Fibroblast of villous mesenchyme (primary cell): ENCODE measurements at regions not wholly inside any gene's neighbourhood (a gene's known extent, or its start where the extent isn't known, plus 50 kb on each side); places are given as distances from the start of the nearest gene placed in this dataset.
"Not testable (repeated sequence)": the region's sequence is repeated elsewhere in the genome, so short reads cannot be mapped to it uniquely, and the experiment has no call there.

ENCODE experiments used
- DNase-seq: peaks from one replicate; pipeline ENCODE4 v3.0.0-alpha.2; 2010; ENCODE audit warnings: low read depth
- H3K4me3 ChIP-seq: 2 replicates; pipeline ENCODE4 v1.5.1; 2011; ENCODE audit warnings: low read depth, mild to moderate bottlenecking, low read length
- TF ChIP-seq, protein P1 (sequence below): IDR thresholded peaks from 2 replicates; pipeline ENCODE4 v1.5.1; 2012; ENCODE audit warnings: low read depth, mild to moderate bottlenecking, low read length; ENCODE audit not compliant: insufficient read depth

DNA sequence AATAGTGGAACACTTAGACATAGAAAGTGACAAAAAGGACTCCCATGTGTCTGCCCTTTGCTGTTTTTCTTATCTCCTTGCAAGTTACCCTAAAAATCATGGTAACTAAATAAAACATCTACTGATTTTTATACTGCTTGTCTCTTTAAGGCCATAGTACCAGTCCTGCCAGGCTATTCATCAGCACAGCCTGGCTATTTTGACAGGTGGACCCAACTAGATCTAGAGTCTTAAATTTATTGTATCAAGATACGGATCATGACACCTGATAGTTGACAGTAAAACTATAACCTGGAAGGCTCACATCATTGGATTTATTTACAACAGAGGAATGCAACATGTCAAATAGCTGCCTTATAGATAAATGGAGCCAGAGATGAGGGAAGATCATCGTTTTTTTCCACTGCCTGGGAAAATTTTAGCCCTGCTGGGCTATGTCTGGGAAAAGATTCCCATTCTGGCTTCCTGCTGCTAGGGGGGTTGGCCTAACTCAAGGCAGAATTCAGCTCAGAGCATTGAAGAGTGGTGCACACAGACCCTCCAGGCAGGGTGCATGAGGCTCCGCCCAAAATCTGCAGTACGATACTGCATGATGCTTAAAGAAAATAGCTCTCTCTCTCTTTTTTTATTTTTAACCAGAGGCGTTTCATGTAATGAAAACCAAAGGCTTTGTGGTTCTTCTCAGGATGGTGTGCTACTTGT, 292.0 kb upstream of the FZD8 start:
- no peak overlapping the region for H3K4me3 ChIP-seq
- DNase-seq: no peak
- TF ChIP-seq, protein P1, sequence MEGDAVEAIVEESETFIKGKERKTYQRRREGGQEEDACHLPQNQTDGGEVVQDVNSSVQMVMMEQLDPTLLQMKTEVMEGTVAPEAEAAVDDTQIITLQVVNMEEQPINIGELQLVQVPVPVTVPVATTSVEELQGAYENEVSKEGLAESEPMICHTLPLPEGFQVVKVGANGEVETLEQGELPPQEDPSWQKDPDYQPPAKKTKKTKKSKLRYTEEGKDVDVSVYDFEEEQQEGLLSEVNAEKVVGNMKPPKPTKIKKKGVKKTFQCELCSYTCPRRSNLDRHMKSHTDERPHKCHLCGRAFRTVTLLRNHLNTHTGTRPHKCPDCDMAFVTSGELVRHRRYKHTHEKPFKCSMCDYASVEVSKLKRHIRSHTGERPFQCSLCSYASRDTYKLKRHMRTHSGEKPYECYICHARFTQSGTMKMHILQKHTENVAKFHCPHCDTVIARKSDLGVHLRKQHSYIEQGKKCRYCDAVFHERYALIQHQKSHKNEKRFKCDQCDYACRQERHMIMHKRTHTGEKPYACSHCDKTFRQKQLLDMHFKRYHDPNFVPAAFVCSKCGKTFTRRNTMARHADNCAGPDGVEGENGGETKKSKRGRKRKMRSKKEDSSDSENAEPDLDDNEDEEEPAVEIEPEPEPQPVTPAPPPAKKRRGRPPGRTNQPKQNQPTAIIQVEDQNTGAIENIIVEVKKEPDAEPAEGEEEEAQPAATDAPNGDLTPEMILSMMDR: no peak

DNA sequence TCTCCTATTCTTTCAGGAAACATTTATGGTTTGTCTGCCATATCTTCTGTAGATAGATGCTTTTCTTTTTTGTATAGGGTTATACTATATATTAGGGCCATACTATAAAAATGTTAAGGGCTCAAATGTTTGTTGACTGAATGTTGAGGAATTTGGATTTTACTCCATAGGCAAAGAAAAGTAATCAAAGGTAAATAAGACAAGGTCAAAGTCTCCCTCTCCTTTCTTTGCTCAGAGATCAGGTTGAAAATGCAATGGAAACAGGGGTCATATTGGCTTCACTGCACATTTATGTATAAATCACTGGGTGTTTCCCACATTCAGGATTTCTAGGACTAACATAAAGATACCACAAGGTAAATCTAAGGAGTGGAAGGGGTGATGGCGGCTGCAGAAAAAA, 291.4 kb upstream of the FZD8 start:
- no peak for DNase-seq
- TF ChIP-seq, protein P1: no peak
- H3K4me3 ChIP-seq: no peak overlapping the region

DNA sequence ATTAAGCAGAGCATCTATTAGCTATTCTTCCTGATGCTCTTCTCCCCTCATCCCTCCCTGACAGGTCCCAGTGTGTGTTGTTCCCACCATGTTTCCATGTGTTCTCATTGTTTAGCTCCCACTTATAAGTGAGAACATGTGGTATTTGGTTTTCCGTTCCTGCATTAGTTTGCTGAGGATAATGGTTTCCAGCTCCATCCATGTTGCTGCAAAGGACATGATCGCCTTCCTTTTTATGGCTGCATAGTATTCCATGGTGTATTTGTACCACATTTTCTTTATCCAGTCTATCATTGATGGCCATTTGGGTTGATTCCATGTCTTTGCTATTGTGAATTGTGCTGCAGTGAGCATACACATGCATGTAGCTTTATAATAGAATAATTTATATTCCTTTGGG, 287.9 kb upstream of the FZD8 start:
- not testable (repeated sequence) for DNase-seq, H3K4me3 ChIP-seq

DNA sequence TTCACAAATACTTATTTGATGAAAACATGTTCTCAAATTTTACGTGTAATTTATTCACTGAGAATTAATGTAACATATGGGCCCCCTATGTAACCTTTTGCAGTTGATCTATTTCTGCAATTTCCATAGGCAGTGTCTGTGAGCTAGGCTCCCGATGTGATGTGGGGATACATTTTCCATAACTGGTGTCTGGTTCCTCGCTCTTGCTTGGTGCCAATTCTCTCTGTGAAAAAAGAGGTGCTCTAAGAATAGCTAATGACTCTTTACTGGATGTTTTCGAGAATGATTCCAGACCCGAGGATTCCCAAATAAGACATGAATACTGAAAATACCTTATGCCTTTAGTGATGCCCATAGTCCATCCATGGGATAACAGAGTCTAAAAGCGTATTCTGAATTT, 286.7 kb upstream of the FZD8 start:
- no peak for DNase-seq
- TF ChIP-seq, protein P1: no peak

DNA sequence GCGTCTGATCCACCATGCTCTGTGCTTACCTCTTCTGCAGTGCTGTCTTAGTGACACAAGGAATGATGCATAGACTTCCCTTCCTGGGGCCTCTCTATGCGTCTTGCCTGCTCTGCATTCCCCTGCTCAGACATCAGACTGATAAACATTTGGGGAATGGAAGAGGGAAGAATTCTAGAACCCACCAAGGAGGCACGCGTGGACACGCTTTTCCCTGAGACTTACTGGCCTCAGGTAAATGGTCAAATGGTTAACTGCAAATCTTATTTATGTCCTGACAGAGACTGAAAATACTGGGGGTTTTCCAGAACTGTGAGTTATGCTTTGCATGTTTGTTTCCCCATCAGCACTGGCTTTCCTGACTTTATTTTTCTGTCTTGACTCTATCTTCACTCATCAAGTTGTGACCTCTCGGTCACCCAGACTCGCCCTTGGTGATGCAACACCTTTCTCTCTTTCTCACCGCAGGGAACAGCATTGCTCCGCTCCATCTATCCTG, 285.9 kb upstream of the FZD8 start:
- TF ChIP-seq, protein P1: no peak
- DNase-seq: no peak
- H3K4me3 ChIP-seq: no peak overlapping the region

More for the DNA sequence above, 286.7 kb upstream of the FZD8 start:
- no peak overlapping the region for H3K4me3 ChIP-seq

DNA sequence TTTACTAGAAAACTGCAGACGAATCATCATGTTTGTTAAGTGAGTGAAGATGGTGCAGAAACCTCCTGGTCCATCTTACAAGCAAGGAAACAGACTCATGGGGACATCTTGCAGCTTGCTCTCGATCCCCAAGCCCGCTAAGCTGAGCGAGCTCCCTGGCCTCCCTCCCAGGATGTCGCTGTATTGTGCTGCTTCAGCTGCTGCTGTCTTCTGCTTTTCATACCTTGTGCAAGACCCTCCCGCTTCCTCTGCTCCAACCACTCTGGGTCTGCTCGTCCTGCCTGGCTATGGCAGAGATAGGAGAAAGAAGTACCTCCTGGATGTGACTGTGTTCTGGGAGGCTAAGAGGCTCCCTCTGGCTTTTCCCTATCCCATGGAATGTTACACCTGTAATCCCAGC, 285.2 kb upstream of the FZD8 start:
- TF ChIP-seq, protein P1: no peak
- no peak overlapping the region for H3K4me3 ChIP-seq
- DNase-seq: no peak

DNA sequence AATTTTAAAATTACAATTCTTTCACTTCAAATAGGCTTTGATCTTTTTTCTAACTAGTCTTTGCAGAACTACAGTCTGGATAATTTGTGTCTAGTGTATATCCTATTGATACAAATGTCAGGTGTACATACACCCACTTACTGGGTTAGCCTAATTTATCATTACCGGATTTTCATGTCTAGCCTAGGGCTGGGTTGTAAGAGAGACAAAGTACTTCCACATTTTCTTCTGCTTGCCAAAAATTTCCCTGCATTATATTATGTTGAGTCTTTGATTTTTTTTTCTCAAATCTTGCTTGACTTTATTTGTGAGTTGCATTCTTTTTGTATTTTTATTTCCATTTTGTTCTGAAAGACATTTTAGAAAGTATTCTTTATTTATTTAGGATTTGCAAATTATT, 284.8 kb upstream of the FZD8 start:
- DNase-seq: no peak
- TF ChIP-seq, protein P1: no peak
- H3K4me3 ChIP-seq: no peak overlapping the region
